HL-60/S4 treated with phorbol 12-myristate 13-acetate at 8.2 ng/mL for 4 days and 3 days (cell line): ENCODE measurements at regions not wholly inside any gene's neighbourhood (a gene's known extent, or its start where the extent isn't known, plus 50 kb on each side); places are given as distances from the start of the nearest gene placed in this dataset.
"Not testable (repeated sequence)": the region's sequence is repeated elsewhere in the genome, so short reads cannot be mapped to it uniquely, and the experiment has no call there.

Source experiments
- in situ Hi-C: fragments of 300-500 bp; cut with MboI; formaldehyde crosslinking; loops from 2 replicates; pipeline ENCODE4 v1.15.0; 2022; ENCODE audit warnings: low sequenced_read_pairs

- in situ Hi-C loops: no loop called here
Measured at GRCh38 chr3:10653866-10654611, 148.7 kb upstream of the ATP2B2 start.

- in situ Hi-C loops: no loop called here
Measured at GRCh38 chr3:10655105-10655504, 149.7 kb upstream of the ATP2B2 start.

- in situ Hi-C loops: not testable (repeated sequence)
Measured at GRCh38 chr3:10657339-10657738, 152.0 kb upstream of the ATP2B2 start.

GRCh38 chr3:10665592-10665991 lies 150.4 kb upstream of the SLC6A11 start:
- in situ Hi-C loops: no loop called here

GRCh38 chr3:10666621-10667020 lies 149.4 kb upstream of the SLC6A11 start:
- in situ Hi-C loops: no loop called here

- in situ Hi-C loops: no loop called here
Measured at GRCh38 chr3:10667269-10667668, 148.8 kb upstream of the SLC6A11 start.

- in situ Hi-C loops: no loop called here
Measured at GRCh38 chr3:10667901-10668476, 148.0 kb upstream of the SLC6A11 start.

GRCh38 chr3:10669490-10670048 lies 146.5 kb upstream of the SLC6A11 start:
- in situ Hi-C loops: no loop called here

- in situ Hi-C loops: no loop called here
Measured at GRCh38 chr3:10672422-10672821, 143.6 kb upstream of the SLC6A11 start.

- in situ Hi-C loops: no loop called here
Measured at GRCh38 chr3:10674578-10674977, 141.4 kb upstream of the SLC6A11 start.

- in situ Hi-C loops: no loop called here
Measured at GRCh38 chr3:10676905-10677304, 139.1 kb upstream of the SLC6A11 start.

GRCh38 chr3:10678796-10679376 lies 137.1 kb upstream of the SLC6A11 start:
- in situ Hi-C loops: no loop called here

GRCh38 chr3:10680796-10681195 lies 135.2 kb upstream of the SLC6A11 start:
- in situ Hi-C loops: no loop called here

GRCh38 chr3:10682692-10683091 lies 133.3 kb upstream of the SLC6A11 start:
- in situ Hi-C loops: no loop called here

GRCh38 chr3:10683106-10683505 lies 132.9 kb upstream of the SLC6A11 start:
- in situ Hi-C loops: no loop called here

- in situ Hi-C loops: no loop called here
Measured at GRCh38 chr3:10688126-10688525, 127.9 kb upstream of the SLC6A11 start.

- in situ Hi-C loops: no loop called here
Measured at GRCh38 chr3:10688548-10689172, 127.4 kb upstream of the SLC6A11 start.

- in situ Hi-C loops: no loop called here
Measured at GRCh38 chr3:10692039-10692622, 123.9 kb upstream of the SLC6A11 start.

GRCh38 chr3:10693457-10693856 lies 122.6 kb upstream of the SLC6A11 start:
- in situ Hi-C loops: no loop called here

- in situ Hi-C loops: no loop called here
Measured at GRCh38 chr3:10694179-10694578, 121.8 kb upstream of the SLC6A11 start.

- in situ Hi-C loops: not testable (repeated sequence)
Measured at GRCh38 chr3:10695186-10695585, 120.8 kb upstream of the SLC6A11 start.
